Ovary (tissue), 7 donors: ENCODE measurements at regions not wholly inside any gene's neighbourhood (a gene's known extent, or its start where the extent isn't known, plus 50 kb on each side); places are given as distances from the start of the nearest gene placed in this dataset.

Source experiments
- DNase-seq, 5 donors: peaks; one replicate each; pipeline ENCODE4 v3.0.0-alpha.2; 2019 to 2020
- H3K27ac ChIP-seq, 2 donors: fragments of 200-600 bp; one replicate each; pipeline versions ENCODE4 v1.5.1 to v1.8.0; 2019 to 2022
- H3K27me3 ChIP-seq: fragments of 200-600 bp; one replicate; pipeline ENCODE4 v1.8.0; 2022
- H3K36me3 ChIP-seq: fragments of 200-600 bp; sonication (generic); one replicate; pipeline ENCODE4 v1.5.1; 2019
- H3K4me1 ChIP-seq: one replicate; pipeline ENCODE4 v1.8.1; 2013; ENCODE audit warnings: mild to moderate bottlenecking, moderate library complexity; ENCODE audit not compliant: insufficient read depth
- H3K4me3 ChIP-seq: fragments of 200-600 bp; sonication (generic); one replicate; pipeline ENCODE4 v1.5.1; 2017
- H3K9me3 ChIP-seq, 2 donors: fragments of 200-600 bp in 1 of 2; sonication (generic) in 1 of 2; one replicate each; pipeline versions ENCODE4 v1.5.1 to v1.8.1; 2013 to 2019; ENCODE audit warnings: mild to moderate bottlenecking in 1 of 2, moderate library complexity in 1 of 2
- CTCF ChIP-seq, 3 donors: fragments of 450-650 bp in 2 of 3; fragments of 200-600 bp in 1 of 3; IDR thresholded peaks; one replicate each; pipeline versions ENCODE4 v1.5.1 to v1.8.0; 2016 to 2022; ENCODE audit warnings: antibody characterized with exemption in 3 of 3, mild to moderate bottlenecking in 1 of 3
- EP300 ChIP-seq: sonication (generic); formaldehyde crosslinking; IDR thresholded peaks from one replicate; pipeline ENCODE4 v1.6.1; 2017; ENCODE audit warnings: antibody characterized with exemption
- POLR2A ChIP-seq: fragments of 450-650 bp; IDR thresholded peaks from one replicate; pipeline ENCODE4 v1.6.1; 2017; ENCODE audit warnings: antibody characterized with exemption, mild to moderate bottlenecking, moderate library complexity
- WGBS, 3 donors: extraction: QIAGEN DNeasy Blood & Tissue Kit in 1 of 3; methylation state at CpG; one replicate each; pipeline versions ENCODE4 v1.1.5 to v1.1.7; 2013 to 2017; 5-methylcytosine and 5-hydroxymethylcytosine counted together
- intact Hi-C, 4 donors: fragments of 100-400 bp; cut with DNase I; formaldehyde crosslinking; loops; one replicate each; pipeline versions ENCODE4 v1.11.0 to v1.15.1; 2022 to 2023
- donor health status: DM: no; HTN: no; CAD: no; lungs with moderate emphysema.
- donor health status: DM: no; HTN: no; CAD: no.
- donor health status: Bipolar disorder and iron deficiency.
- donor health status: DM: no; HTN: no; CAD: no.
- donor health status: DM: yes; HTN: yes; CAD: no.

DNA sequence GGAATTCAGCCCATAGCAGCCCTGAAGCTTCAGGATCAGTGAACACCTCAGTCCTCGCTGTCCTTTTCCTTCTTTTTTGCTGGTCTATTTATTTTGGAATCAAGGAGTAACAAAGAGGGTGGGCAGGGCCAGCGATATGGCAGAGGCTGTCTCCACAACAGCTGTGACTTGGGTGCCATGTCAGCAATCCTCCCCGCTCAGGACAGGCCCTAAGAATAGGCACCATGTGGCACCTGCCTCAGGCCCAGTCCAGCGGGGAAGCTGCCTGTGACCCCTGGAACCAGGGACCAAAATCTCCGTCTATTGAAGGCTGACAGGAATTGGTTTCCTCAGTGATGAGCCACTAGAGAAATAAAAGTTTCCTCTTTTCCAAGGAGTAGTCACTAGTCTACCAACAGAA lies 58.6 kb upstream of the TNR start:
- H3K36me3 ChIP-seq: no peaks in the 10 kb centered on the region
- H3K27ac ChIP-seq: no peak overlapping the region
- intact Hi-C loops: no loop called here
- no peak for DNase-seq
- WGBS, 3 donors: 65 to 70% (median 67%) methylated on average over 5 of the region's 5 CpGs
- no peak for TF ChIP-seq EP300
- no peak for TF ChIP-seq CTCF (IDR thresholded peaks at IDR 0.05)
- no peak for TF ChIP-seq POLR2A
- H3K4me1 ChIP-seq: no peaks in the 10 kb centered on the region
- H3K27me3 ChIP-seq: no peaks in the 10 kb centered on the region
- no peaks in the 10 kb centered on the region for H3K9me3 ChIP-seq
- H3K4me3 ChIP-seq: no peak overlapping the region

DNA sequence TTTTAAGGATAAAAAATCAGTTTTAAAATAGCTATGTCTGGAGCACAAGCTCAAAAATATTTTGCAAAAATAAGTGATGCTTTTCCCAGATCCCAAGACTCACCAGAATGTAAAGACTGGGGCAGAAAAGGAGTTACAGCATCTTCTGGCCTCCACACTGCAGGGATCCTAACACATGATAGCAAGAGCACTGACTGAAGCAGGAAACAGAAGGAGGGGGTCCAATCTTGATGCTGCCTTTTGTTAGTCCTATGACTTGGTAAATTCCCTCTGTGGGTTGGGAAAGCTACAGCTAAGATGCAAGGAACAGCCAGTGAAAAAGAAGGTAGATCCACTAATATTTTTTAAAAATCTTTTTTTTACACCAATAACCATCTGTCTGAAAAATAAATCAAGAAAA lies 54.2 kb upstream of the TNR start:
- H3K4me3 ChIP-seq: no peak overlapping the region
- intact Hi-C loops: no loop called here
- no peaks in the 10 kb centered on the region for H3K27me3 ChIP-seq
- no peak for TF ChIP-seq POLR2A
- no peak for TF ChIP-seq EP300
- TF ChIP-seq CTCF (IDR thresholded peaks at IDR 0.05): no peak
- H3K9me3 ChIP-seq: no peaks in the 10 kb centered on the region
- DNase-seq: no peak
- no peaks in the 10 kb centered on the region for H3K4me1 ChIP-seq
- no peaks in the 10 kb centered on the region for H3K36me3 ChIP-seq
- no peak overlapping the region for H3K27ac ChIP-seq

DNA sequence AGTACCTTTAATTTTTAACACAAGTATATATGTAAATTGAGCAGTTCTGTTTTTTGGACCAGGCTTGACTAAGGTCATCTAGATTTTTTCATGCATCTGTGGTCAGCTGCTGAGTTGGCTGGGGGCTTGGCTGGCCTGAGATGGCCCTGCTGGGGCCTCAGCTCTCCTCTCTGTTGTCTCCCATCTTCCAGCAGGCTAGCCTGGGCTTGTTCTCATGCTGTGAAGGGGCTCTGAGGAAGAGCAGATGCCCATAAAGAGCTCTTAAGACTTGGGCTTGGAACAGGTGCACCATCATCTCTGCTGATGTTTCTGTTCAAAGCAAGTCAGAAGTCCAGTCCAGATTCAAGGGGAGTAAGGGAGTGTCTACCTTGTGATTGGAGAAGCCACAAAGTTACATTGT lies 51.2 kb upstream of the TNR start:
- Histone ChIP-seq H3K36me3 (no peaks in the 10 kb centered on the region), H3K4me3 (no peak overlapping the region), H3K27me3 (no peaks in the 10 kb centered on the region), H3K9me3 (no peaks in the 10 kb centered on the region), H3K4me1 (no peaks in the 10 kb centered on the region), H3K27ac (no peak overlapping the region)
- TF ChIP-seq CTCF (IDR thresholded peaks at IDR 0.05): no peak
- no peak for TF ChIP-seq EP300
- TF ChIP-seq POLR2A: no peak
- intact Hi-C loops: no loop called here
- DNase-seq: no peak

GRCh38 chr1:175793617-175794016 lies 50.2 kb upstream of the TNR start:
- no peak for DNase-seq
- Histone ChIP-seq H3K4me1 (no peaks in the 10 kb centered on the region), H3K9me3 (no peaks in the 10 kb centered on the region), H3K4me3 (no peak overlapping the region), H3K27me3 (no peaks in the 10 kb centered on the region), H3K27ac (no peak overlapping the region), H3K36me3 (no peaks in the 10 kb centered on the region)
- intact Hi-C loops: no loop called here
- no peak for TF ChIP-seq CTCF (IDR thresholded peaks at IDR 0.05)
- no peak for TF ChIP-seq EP300
- TF ChIP-seq POLR2A: no peak
